GM23338 (cell line): ENCODE measurements at regions not wholly inside any gene's neighbourhood (a gene's known extent, or its start where the extent isn't known, plus 50 kb on each side); places are given as distances from the start of the nearest gene placed in this dataset.

ENCODE experiments used
- ATAC-seq: fragments of 200-7000 bp; cut with Tn5 transposase; 3 replicates; pipeline ENCODE4 v1.9.1; 2020
- DNase-seq: peaks from one replicate; pipeline ENCODE4 v3.0.0-alpha.2; 2015; ENCODE audit warnings: low spot score
- H2AFZ ChIP-seq: fragments of 200-600 bp; sonication (generic); 2 replicates; pipeline ENCODE4 v1.8.0; 2016; ENCODE audit warnings: antibody characterized with exemption, mild to moderate bottlenecking, moderate library complexity
- H3F3A ChIP-seq: fragments of 200-600 bp; sonication (generic); replicated peaks from 2 replicates; pipeline ENCODE4 v1.8.0; 2017; ENCODE audit warnings: antibody characterized with exemption, mixed run types, low read depth
- H3K27ac ChIP-seq: fragments of 200-600 bp; sonication (generic); 2 replicates; pipeline ENCODE4 v1.6.1; 2016; ENCODE audit warnings: low read depth
- H3K27me3 ChIP-seq: fragments of 200-600 bp; sonication (generic); 2 replicates; pipeline ENCODE4 v1.8.0; 2016; ENCODE audit warnings: mild to moderate bottlenecking, mixed run types, moderate library complexity; ENCODE audit not compliant: insufficient read depth
- H3K36me3 ChIP-seq: fragments of 200-600 bp; sonication (generic); 2 replicates; pipeline ENCODE4 v1.8.0; 2016; ENCODE audit warnings: mild to moderate bottlenecking; ENCODE audit not compliant: insufficient read depth
- H3K4me1 ChIP-seq: fragments of 200-600 bp; sonication (generic); 2 replicates; pipeline ENCODE4 v1.8.0; 2016; ENCODE audit warnings: mild to moderate bottlenecking, moderate library complexity; ENCODE audit not compliant: insufficient read depth
- H3K4me2 ChIP-seq: fragments of 200-600 bp; sonication (generic); 2 replicates; pipeline ENCODE4 v1.7.1; 2017; ENCODE audit warnings: mixed run types
- H3K4me3 ChIP-seq: fragments of 200-600 bp; sonication (generic); 2 replicates; pipeline ENCODE4 v1.6.1; 2016; ENCODE audit warnings: mixed run types
- H3K79me2 ChIP-seq: fragments of 200-600 bp; sonication (generic); replicated peaks from 2 replicates; pipeline ENCODE4 v1.8.0; 2017; ENCODE audit warnings: mild to moderate bottlenecking; ENCODE audit not compliant: insufficient read depth
- H3K9me2 ChIP-seq: fragments of 200-600 bp; sonication (generic); 2 replicates; pipeline ENCODE4 v1.8.0; 2017; ENCODE audit not compliant: insufficient read depth
- H4K20me1 ChIP-seq: fragments of 200-600 bp; sonication (generic); replicated peaks from 2 replicates; pipeline ENCODE4 v1.8.0; 2017; ENCODE audit warnings: mild to moderate bottlenecking; ENCODE audit not compliant: insufficient read depth
- H3K27ac Mint-ChIP-seq: 2 replicates; pipeline ENCODE4 v1.8.0; 2020; ENCODE audit warnings: inconsistent platforms, mild to moderate bottlenecking, moderate library complexity, mixed read lengths
- H3K27me3 Mint-ChIP-seq: 3 replicates; pipeline ENCODE4 v1.8.0; 2022; ENCODE audit warnings: low read depth, mild to moderate bottlenecking, moderate library complexity, mixed read lengths, inconsistent platforms; ENCODE audit not compliant: insufficient read depth, poor library complexity
- H3K36me3 Mint-ChIP-seq: 3 replicates; pipeline ENCODE4 v1.8.0; 2021; ENCODE audit warnings: low read depth, mild to moderate bottlenecking, inconsistent platforms, moderate library complexity, mixed read lengths
- H3K4me1 Mint-ChIP-seq: 3 replicates; pipeline ENCODE4 v1.8.0; 2020; ENCODE audit warnings: mild to moderate bottlenecking, inconsistent platforms, mixed read lengths
- H3K4me3 Mint-ChIP-seq: 3 replicates; pipeline ENCODE4 v1.8.0; 2021; ENCODE audit warnings: moderate library complexity, mild to moderate bottlenecking, inconsistent platforms, mixed read lengths
- H3K9me3 Mint-ChIP-seq: 3 replicates; pipeline ENCODE4 v1.8.0; 2020; ENCODE audit warnings: moderate library complexity, mild to moderate bottlenecking, inconsistent platforms, mixed read lengths
- NANOG ChIP-seq: IDR thresholded peaks from 2 replicates; pipeline ENCODE4 v1.6.1; 2016; ENCODE audit warnings: antibody characterized with exemption, borderline replicate concordance
- REST ChIP-seq: IDR thresholded peaks from one replicate; pipeline ENCODE4 v1.6.1; 2018; ENCODE audit warnings: antibody characterized with exemption; ENCODE audit not compliant: unreplicated experiment
- ZNF331 ChIP-seq: fragments of 250-450 bp; sonication (Bioruptor Pico); IDR thresholded peaks from 2 replicates; pipeline ENCODE4 v1.5.0; 2020; ENCODE audit warnings: low read depth, mild to moderate bottlenecking, moderate library complexity
- ZNF462 ChIP-seq: fragments of 250-450 bp; sonication (Bioruptor Pico); IDR thresholded peaks from 2 replicates; pipeline ENCODE4 v1.5.0; 2020; ENCODE audit warnings: mild to moderate bottlenecking, moderate library complexity

- TF ChIP-seq ZNF462 (CRISPR knock-in tag) (no peak), ZNF331 (CRISPR knock-in tag) (no peak)
Measured at GRCh38 chr14:98941481-98941880, 330.5 kb downstream of the BCL11B start (continued).

GRCh38 chr14:98943907-98944306 lies 328.1 kb downstream of the BCL11B start:
- no peak for DNase-seq
- H3K27ac ChIP-seq: no peak overlapping the region
- no peaks in the 10 kb centered on the region; the same call in 1 of the 3 replicates for H3K9me3 Mint-ChIP-seq

More at GRCh38 chr14:98943907-98944306, 328.1 kb downstream of the BCL11B start:
- Histone ChIP-seq H4K20me1 (no peaks in the 10 kb centered on the region), H3K36me3 (no peaks in the 10 kb centered on the region), H3K4me2 (no peak overlapping the region), H3K4me1 (no peaks in the 10 kb centered on the region), H3F3A (no peaks in the 10 kb centered on the region), H3K4me3 (no peak overlapping the region), H3K79me2 (no peaks in the 10 kb centered on the region), H2AFZ (no peak overlapping the region), H3K27me3 (no peaks in the 10 kb centered on the region), H3K9me2 (peaks cover 13% of the 10 kb centered on the region)
- TF ChIP-seq NANOG (no peak), REST (no peak)
- Mint-ChIP-seq H3K27ac (no peak overlapping the region; the same call in 1 of the 2 replicates), H3K36me3 (no peaks in the 10 kb centered on the region), H3K27me3 (peaks cover 3% of the 10 kb centered on the region), H3K4me1 (peaks cover 11% of the 10 kb centered on the region), H3K4me3 (no peak overlapping the region)
- ATAC-seq: no peak
